Endothelial cell (in vitro differentiated cells): ENCODE measurements at regions not wholly inside any gene's neighbourhood (a gene's known extent, or its start where the extent isn't known, plus 50 kb on each side); places are given as distances from the start of the nearest gene placed in this dataset.

ENCODE experiments used
- DNase-seq: peaks from one replicate; pipeline ENCODE4 v3.0.0; 2021; ENCODE audit warnings: low spot score
- H3K27ac Mint-ChIP-seq: one replicate; pipeline ENCODE4 v1.8.0; 2021; ENCODE audit warnings: mixed read lengths, inconsistent platforms; ENCODE audit not compliant: unreplicated experiment
- H3K27me3 Mint-ChIP-seq: one replicate; pipeline ENCODE4 v1.8.0; 2021; ENCODE audit warnings: mild to moderate bottlenecking, moderate library complexity, mixed read lengths, inconsistent platforms; ENCODE audit not compliant: unreplicated experiment
- H3K36me3 Mint-ChIP-seq: one replicate; pipeline ENCODE4 v1.8.0; 2021; ENCODE audit warnings: mild to moderate bottlenecking, low read depth, mixed read lengths, inconsistent platforms; ENCODE audit not compliant: unreplicated experiment
- H3K4me1 Mint-ChIP-seq: one replicate; pipeline ENCODE4 v1.8.0; 2021; ENCODE audit warnings: mild to moderate bottlenecking, mixed read lengths, inconsistent platforms; ENCODE audit not compliant: unreplicated experiment
- H3K4me3 Mint-ChIP-seq: one replicate; pipeline ENCODE4 v1.8.0; 2021; ENCODE audit warnings: mild to moderate bottlenecking, mixed read lengths, inconsistent platforms; ENCODE audit not compliant: unreplicated experiment
- H3K9me3 Mint-ChIP-seq: one replicate; pipeline ENCODE4 v1.8.0; 2021; ENCODE audit warnings: mixed read lengths, inconsistent platforms; ENCODE audit not compliant: unreplicated experiment
- CTCF ChIP-seq: fragments of 200-600 bp; sonication (generic); IDR thresholded peaks from one replicate; pipeline ENCODE4 v1.5.0; 2021; ENCODE audit warnings: antibody characterized with exemption; ENCODE audit not compliant: unreplicated experiment

- TF ChIP-seq CTCF, result no peak
- Mint-ChIP-seq H3K27me3 (no peaks in the 10 kb centered on the region), H3K27ac (peak overlapping the region; percentile 1), H3K9me3 (no peaks in the 10 kb centered on the region), H3K4me1 (peaks cover 9% of the 10 kb centered on the region), H3K4me3 (no peak overlapping the region), H3K36me3 (no peaks in the 10 kb centered on the region)
- DNase-seq, result no peak
These were observed 161.0 kb downstream of the ISL1 start for GRCh38 chr5:51544031-51544785.

GRCh38 chr5:51556833-51557232 is 173.6 kb downstream of the ISL1 start:
- Mint-ChIP-seq H3K27ac (no peak overlapping the region), H3K36me3 (no peaks in the 10 kb centered on the region), H3K4me3 (no peak overlapping the region), H3K4me1 (no peaks in the 10 kb centered on the region), H3K27me3 (no peaks in the 10 kb centered on the region), H3K9me3 (no peaks in the 10 kb centered on the region)
- no peak for DNase-seq
- no peak for TF ChIP-seq CTCF

GRCh38 chr5:51558682-51559081 is 175.4 kb downstream of the ISL1 start:
- no peak overlapping the region for H3K27ac Mint-ChIP-seq
- no peak for TF ChIP-seq CTCF
- H3K36me3 Mint-ChIP-seq, result no peaks in the 10 kb centered on the region
- no peaks in the 10 kb centered on the region for H3K27me3 Mint-ChIP-seq
- no peak overlapping the region for H3K4me3 Mint-ChIP-seq
- DNase-seq, result no peak
- no peaks in the 10 kb centered on the region for H3K9me3 Mint-ChIP-seq
- H3K4me1 Mint-ChIP-seq, result no peaks in the 10 kb centered on the region

GRCh38 chr5:51559339-51559738 is 176.1 kb downstream of the ISL1 start:
- no peak for TF ChIP-seq CTCF
- Mint-ChIP-seq H3K4me1 (no peaks in the 10 kb centered on the region), H3K9me3 (no peaks in the 10 kb centered on the region), H3K27ac (no peak overlapping the region), H3K27me3 (no peaks in the 10 kb centered on the region), H3K36me3 (no peaks in the 10 kb centered on the region), H3K4me3 (no peak overlapping the region)
- DNase-seq, result no peak

- DNase-seq, result no peak
- H3K36me3 Mint-ChIP-seq, result no peaks in the 10 kb centered on the region
- no peak overlapping the region for H3K4me3 Mint-ChIP-seq
- H3K27ac Mint-ChIP-seq, result no peak overlapping the region
- no peaks in the 10 kb centered on the region for H3K27me3 Mint-ChIP-seq
- H3K9me3 Mint-ChIP-seq, result no peaks in the 10 kb centered on the region
- TF ChIP-seq CTCF, result no peak
- H3K4me1 Mint-ChIP-seq, result no peaks in the 10 kb centered on the region
These were observed 176.8 kb downstream of the ISL1 start for GRCh38 chr5:51559921-51560658.
